ENCODE measurements at regions not wholly inside any gene's neighbourhood (a gene's known extent, or its start where the extent isn't known, plus 50 kb on each side); places are given as distances from the start of the nearest gene placed in this dataset.

GRCh38 chr10:107692072-107692471, 527.6 kb upstream of the SORCS1 start (continued):
- TF ChIP-seq ZBTB33 (IDR thresholded peaks at IDR 0.05) = no peak
- no peak for TF ChIP-seq ATF3 (IDR thresholded peaks at IDR 0.05)

- H3K27ac ChIP-seq (ENCODE audit: low read depth in 1 of 2, low read length in 2 of 2) = no peak overlapping the region
- H3K4me1 ChIP-seq (ENCODE audit: control insufficient read depth in 4 of 4, insufficient read depth in 4 of 4, low read length in 3 of 4) = no peaks in the 10 kb centered on the region
- no peak for DNase-seq (ENCODE audit: low spot score)
- H3K9me3 ChIP-seq (ENCODE audit: control insufficient read depth in 4 of 4, low read length in 3 of 4) = no peaks in the 10 kb centered on the region
- H3K9ac ChIP-seq (ENCODE audit: low read depth in 1 of 2, low read length in 2 of 2) = no peak overlapping the region
- TF ChIP-seq NR2F2 (IDR thresholded peaks at IDR 0.05) (no peak), ZBTB33 (IDR thresholded peaks at IDR 0.05) (no peak), REST (IDR thresholded peaks at IDR 0.05) (no peak), EGR1 (IDR thresholded peaks at IDR 0.05; ENCODE audit: low read depth in 2 of 2) (no peak), JUND (IDR thresholded peaks at IDR 0.05) (no peak), RXRA (IDR thresholded peaks at IDR 0.05) (no peak), TAF1 (conservative IDR thresholded peaks at IDR 0.05) (no peak), GABPA (IDR thresholded peaks at IDR 0.05 in 1 of 2, conservative IDR thresholded peaks at IDR 0.05 in 1 of 2) (no peak), HNF4A (conservative IDR thresholded peaks at IDR 0.05) (no peak), FOXA2 (IDR thresholded peaks at IDR 0.05) (no peak), FOXA1 (IDR thresholded peaks at IDR 0.05) (no peak), SP1 (IDR thresholded peaks at IDR 0.05) (no peak), YY1 (IDR thresholded peaks at IDR 0.05) (no peak)
- no peak overlapping the region for H3K4me3 ChIP-seq (ENCODE audit: low read depth in 1 of 3, low read length in 3 of 3)
- H3K27me3 ChIP-seq (ENCODE audit: control insufficient read depth in 4 of 4, insufficient read depth in 4 of 4, low read length in 3 of 4) = no peaks in the 10 kb centered on the region
- WGBS = 71% methylated on average over 2 of the region's 2 CpGs
- H3K36me3 ChIP-seq (ENCODE audit: control insufficient read depth in 4 of 4, insufficient read depth in 3 of 4, low read depth in 1 of 4, low read length in 3 of 4) = no peaks in the 10 kb centered on the region
Measured at GRCh38 chr10:107689323-107689722, 524.8 kb upstream of the SORCS1 start.

- H3K27me3 ChIP-seq (ENCODE audit: control insufficient read depth in 4 of 4, insufficient read depth in 4 of 4, low read length in 3 of 4) = no peaks in the 10 kb centered on the region
- no peak overlapping the region for H3K9ac ChIP-seq (ENCODE audit: low read depth in 1 of 2, low read length in 2 of 2)
- H3K9me3 ChIP-seq (ENCODE audit: control insufficient read depth in 4 of 4, low read length in 3 of 4) = no peaks in the 10 kb centered on the region
- H3K27ac ChIP-seq (ENCODE audit: low read depth in 1 of 2, low read length in 2 of 2) = no peak overlapping the region
- no peak overlapping the region for H3K4me3 ChIP-seq (ENCODE audit: low read depth in 1 of 3, low read length in 3 of 3)
- WGBS = 92% methylated on average over 2 of the region's 2 CpGs
- no peaks in the 10 kb centered on the region for H3K36me3 ChIP-seq (ENCODE audit: control insufficient read depth in 4 of 4, insufficient read depth in 3 of 4, low read depth in 1 of 4, low read length in 3 of 4)
- H3K4me1 ChIP-seq (ENCODE audit: control insufficient read depth in 4 of 4, insufficient read depth in 4 of 4, low read length in 3 of 4) = no peaks in the 10 kb centered on the region
- no peak for DNase-seq (ENCODE audit: low spot score)
- TF ChIP-seq REST (IDR thresholded peaks at IDR 0.05) (no peak), EGR1 (IDR thresholded peaks at IDR 0.05; ENCODE audit: low read depth in 2 of 2) (no peak), RAD21 (IDR thresholded peaks at IDR 0.05) (no peak), CTCF (IDR thresholded peaks at IDR 0.05; ENCODE audit: low read depth, low read length, missing input control) (no peak)
Measured at GRCh38 chr10:107687701-107688100, 523.2 kb upstream of the SORCS1 start.

Measured in liver (tissue), 8 donors.